ENCODE measurements at regions not wholly inside any gene's neighbourhood (a gene's known extent, or its start where the extent isn't known, plus 50 kb on each side); places are given as distances from the start of the nearest gene placed in this dataset.
A peak's percentile ranks its signal among the peaks of the same experiment; 100 is the strongest.

DNA sequence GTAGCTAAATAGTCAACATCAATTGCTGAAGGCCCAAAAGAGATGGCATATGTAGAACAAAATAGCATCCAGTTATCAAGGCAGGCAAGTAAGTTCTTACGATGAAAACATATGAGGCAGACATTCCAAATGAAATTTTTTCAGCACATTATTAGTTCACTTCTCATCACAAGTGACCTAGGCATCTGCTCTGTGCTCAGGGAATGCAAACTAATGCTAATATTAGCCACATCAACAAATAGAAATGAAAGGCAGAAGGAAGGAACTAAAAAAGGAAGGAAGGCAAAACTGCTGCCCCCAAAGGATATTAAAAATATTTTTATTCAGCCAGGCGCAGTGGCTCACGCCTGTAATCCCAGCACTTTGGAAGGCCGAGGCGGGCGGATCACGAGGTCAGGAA, 51.2 kb upstream of the ROCK1 start:
- intact Hi-C loops (cut with micrococcal nuclease), result no loop called here
- Mint-ChIP-seq H3K36me3 (peaks cover 0 to 1% of the 10 kb centered on the region in 2 donors), H3K27ac (no peak overlapping the region), H3K27me3 (peaks cover 1 to 11% of the 10 kb centered on the region in 2 donors), H3K4me1 (no peaks in the 10 kb centered on the region), H3K9me3 (peaks cover 0 to 14% (median 0%) of the 10 kb centered on the region in 8 donors), H3K4me3 (no peak overlapping the region)
- Histone ChIP-seq H3K4me1 (ENCODE audit: insufficient read depth, low read length) (no peaks in the 10 kb centered on the region), H3K9me3 (ENCODE audit: control insufficient read depth in 1 of 2, low read length in 2 of 2) (no peaks in the 10 kb centered on the region), H3K36me3 (ENCODE audit: insufficient read depth, low read length) (no peaks in the 10 kb centered on the region), H3K4me3 (ENCODE audit: low read length in 2 of 2) (no peak overlapping the region), H3K27ac (ENCODE audit: low read depth, low read length) (no peak overlapping the region), H3K27me3 (ENCODE audit: insufficient read depth, low read length) (no peaks in the 10 kb centered on the region)
- CTCF ChIA-PET (ENCODE audit: partially characterized antibody), result interaction anchor here (6.5 kb wide), 1 partner anchor 17 kb away, joined by 28 read pairs; no protein-coding TSS in a partner anchor
- DNase-seq, result no peak
- POLR2A ChIA-PET (ENCODE audit: partially characterized antibody), result no interaction called here

DNA sequence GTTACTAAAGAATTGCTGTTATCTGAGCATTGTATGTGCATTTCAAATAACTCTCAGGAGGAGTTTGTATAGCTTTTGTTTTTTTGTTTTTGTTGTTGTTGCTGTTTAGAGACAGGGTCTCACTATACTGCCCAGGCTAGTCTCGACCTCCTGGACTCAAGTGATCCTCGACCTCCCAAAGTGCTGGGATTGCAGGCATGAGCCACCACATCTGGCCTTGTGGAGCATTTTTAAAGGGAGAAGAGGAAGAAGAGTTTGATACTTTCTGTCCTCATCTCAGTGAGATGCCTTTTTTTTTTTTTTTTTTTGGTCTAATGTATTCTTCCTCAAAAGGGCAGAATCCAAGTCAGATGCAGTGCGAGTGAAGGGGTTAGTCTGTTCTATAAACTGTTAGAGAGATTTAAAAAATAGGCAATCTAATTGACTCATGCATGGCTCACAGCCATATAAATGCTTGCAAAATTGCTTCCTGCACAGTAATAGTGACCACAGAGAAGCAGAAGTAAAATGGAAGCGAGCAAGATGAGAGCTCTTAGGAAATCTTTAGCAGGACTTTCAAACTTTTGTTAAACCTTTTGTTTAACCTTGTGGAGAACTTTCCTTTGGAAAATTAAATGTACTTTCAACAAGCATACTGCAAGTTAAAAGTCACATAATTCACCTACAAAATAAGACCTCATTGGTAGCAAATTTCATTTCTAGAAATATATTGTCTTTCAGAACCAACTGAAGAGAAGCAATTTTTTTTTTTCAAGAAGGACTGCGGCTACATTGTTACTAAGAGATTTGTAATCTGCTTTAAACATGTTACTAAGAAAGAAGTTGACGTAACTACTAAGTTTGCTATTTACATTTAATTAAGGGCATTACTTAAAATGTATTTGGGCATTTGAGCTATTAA, 52.3 kb upstream of the ROCK1 start:
- CTCF ChIA-PET (ENCODE audit: partially characterized antibody), result interaction anchor here (0.9 to 6.5 kb wide), 2 partner anchors 12 to 16 kb away, joined by 3 to 28 read pairs; no protein-coding TSS in a partner anchor

DNA sequence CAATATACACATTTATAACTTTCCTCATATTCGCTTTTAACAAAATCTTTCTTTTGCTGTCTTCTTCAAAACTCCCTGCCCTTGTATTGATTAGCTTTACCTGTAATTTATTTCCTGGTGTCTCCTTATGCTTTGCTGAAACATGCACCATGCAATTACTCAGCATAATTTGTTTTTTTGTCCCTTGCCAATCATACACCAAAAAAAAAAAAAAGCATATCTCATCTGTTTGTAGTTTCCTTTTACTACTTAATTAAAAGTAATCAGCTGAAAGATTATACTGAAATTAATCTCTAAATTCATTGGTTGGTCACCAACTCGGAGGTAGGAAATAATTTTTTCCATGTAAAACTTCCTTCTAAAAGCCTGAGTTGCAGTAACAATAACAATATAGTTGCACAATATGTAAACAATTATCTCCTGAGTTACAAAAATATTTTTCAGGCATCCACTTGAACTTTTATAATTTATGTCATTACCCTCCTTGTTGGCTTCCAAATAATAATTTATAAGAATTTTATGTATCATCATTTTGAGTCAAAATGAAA, 53.0 kb upstream of the ROCK1 start:
- Histone ChIP-seq H3K27me3 (ENCODE audit: insufficient read depth, low read length) (no peaks in the 10 kb centered on the region), H3K9me3 (ENCODE audit: control insufficient read depth in 1 of 2, low read length in 2 of 2) (no peaks in the 10 kb centered on the region), H3K36me3 (ENCODE audit: insufficient read depth, low read length) (no peaks in the 10 kb centered on the region), H3K4me3 (ENCODE audit: low read length in 2 of 2) (no peak overlapping the region), H3K27ac (ENCODE audit: low read depth, low read length) (no peak overlapping the region), H3K4me1 (ENCODE audit: insufficient read depth, low read length) (no peaks in the 10 kb centered on the region)
- POLR2A ChIA-PET (ENCODE audit: partially characterized antibody), result no interaction called here
- DNase-seq, result no peak
- Mint-ChIP-seq H3K4me1 (no peaks in the 10 kb centered on the region), H3K9me3 (peaks cover 0 to 7% (median 0%) of the 10 kb centered on the region in 8 donors), H3K36me3 (no peaks in the 10 kb centered on the region), H3K4me3 (no peak overlapping the region), H3K27ac (no peak overlapping the region), H3K27me3 (peaks cover 1 to 15% of the 10 kb centered on the region in 2 donors)
- intact Hi-C loops (cut with micrococcal nuclease), result no loop called here
- CTCF ChIA-PET (ENCODE audit: partially characterized antibody), result interaction anchor here (0.9 to 6.5 kb wide), 2 partner anchors 11 to 15 kb away, joined by 3 to 28 read pairs; no protein-coding TSS in a partner anchor

More for the DNA sequence above, 52.3 kb upstream of the ROCK1 start:
- H3K4me3 ChIP-seq (ENCODE audit: low read length in 2 of 2), result no peak overlapping the region
- Mint-ChIP-seq H3K4me1 (no peaks in the 10 kb centered on the region), H3K9me3 (peaks cover 0 to 7% (median 0%) of the 10 kb centered on the region in 8 donors), H3K27me3 (peaks cover 1 to 12% of the 10 kb centered on the region in 2 donors), H3K36me3 (no peaks in the 10 kb centered on the region), H3K27ac (no peak overlapping the region), H3K4me3 (no peak overlapping the region)
- POLR2A ChIA-PET (ENCODE audit: partially characterized antibody), result no interaction called here
- H3K9me3 ChIP-seq (ENCODE audit: control insufficient read depth in 1 of 2, low read length in 2 of 2), result no peaks in the 10 kb centered on the region
- H3K36me3 ChIP-seq (ENCODE audit: insufficient read depth, low read length), result no peaks in the 10 kb centered on the region
- H3K27ac ChIP-seq (ENCODE audit: low read depth, low read length), result no peak overlapping the region
- no peaks in the 10 kb centered on the region for H3K27me3 ChIP-seq (ENCODE audit: insufficient read depth, low read length)
- no peak for DNase-seq
- H3K4me1 ChIP-seq (ENCODE audit: insufficient read depth, low read length), result no peaks in the 10 kb centered on the region
- intact Hi-C loops (cut with micrococcal nuclease), result no loop called here

DNA sequence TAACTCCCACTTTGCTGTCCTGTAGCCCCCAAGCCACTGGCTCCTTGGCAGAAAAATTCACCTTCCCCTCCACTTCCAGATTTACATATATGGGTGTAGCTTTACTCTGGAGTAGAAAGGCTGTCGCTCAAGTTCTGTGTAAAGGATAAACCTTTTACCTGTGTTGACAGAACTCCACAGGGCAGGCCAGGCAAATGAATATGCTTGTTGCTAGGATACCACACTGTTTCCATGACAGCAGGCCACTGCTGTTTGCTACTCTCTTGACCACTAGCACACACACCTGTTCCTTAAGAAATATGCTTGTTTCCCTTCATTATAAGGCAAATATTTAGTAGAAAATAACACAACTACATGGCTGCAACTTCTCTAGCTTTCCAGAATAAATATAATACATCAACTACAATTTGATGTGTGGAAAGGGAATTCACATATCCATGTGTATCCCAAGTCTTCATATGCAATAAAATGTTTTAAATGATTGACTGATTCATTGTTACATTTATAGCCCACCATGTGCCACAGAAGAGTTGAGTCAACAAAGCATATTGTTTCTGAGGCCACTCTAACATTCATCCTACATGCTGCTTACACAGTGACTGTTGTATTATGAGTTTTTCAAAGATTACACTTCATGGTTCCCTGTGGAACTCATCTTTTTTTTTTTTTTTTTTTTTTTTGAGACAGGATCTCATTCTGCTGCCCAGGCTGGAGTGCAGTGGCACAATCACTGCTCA, 56.2 kb upstream of the ROCK1 start:
- ChIA-PET POLR2A (ENCODE audit: partially characterized antibody) (no interaction called here), CTCF (ENCODE audit: partially characterized antibody) (interaction anchor here (1.6 to 6.5 kb wide), 2 partner anchors 12 to 26 kb away, joined by 3 to 28 read pairs; no protein-coding TSS in a partner anchor)
- Mint-ChIP-seq H3K36me3 (no peaks in the 10 kb centered on the region), H3K9me3 (no peaks in the 10 kb centered on the region), H3K4me3 (no peak overlapping the region), H3K27ac (no peak overlapping the region), H3K27me3 (peaks cover under 1 to 13% of the 10 kb centered on the region in 2 donors), H3K4me1 (no peaks in the 10 kb centered on the region)
- Histone ChIP-seq H3K27ac (ENCODE audit: low read depth, low read length) (no peak overlapping the region), H3K4me1 (ENCODE audit: insufficient read depth, low read length) (no peaks in the 10 kb centered on the region), H3K4me3 (ENCODE audit: low read length in 2 of 2) (no peak overlapping the region), H3K36me3 (ENCODE audit: insufficient read depth, low read length) (no peaks in the 10 kb centered on the region), H3K27me3 (ENCODE audit: insufficient read depth, low read length) (no peaks in the 10 kb centered on the region), H3K9me3 (ENCODE audit: control insufficient read depth in 1 of 2, low read length in 2 of 2) (no peaks in the 10 kb centered on the region)
- DNase-seq, result no peak
- intact Hi-C loops (cut with micrococcal nuclease), result no loop called here

DNA sequence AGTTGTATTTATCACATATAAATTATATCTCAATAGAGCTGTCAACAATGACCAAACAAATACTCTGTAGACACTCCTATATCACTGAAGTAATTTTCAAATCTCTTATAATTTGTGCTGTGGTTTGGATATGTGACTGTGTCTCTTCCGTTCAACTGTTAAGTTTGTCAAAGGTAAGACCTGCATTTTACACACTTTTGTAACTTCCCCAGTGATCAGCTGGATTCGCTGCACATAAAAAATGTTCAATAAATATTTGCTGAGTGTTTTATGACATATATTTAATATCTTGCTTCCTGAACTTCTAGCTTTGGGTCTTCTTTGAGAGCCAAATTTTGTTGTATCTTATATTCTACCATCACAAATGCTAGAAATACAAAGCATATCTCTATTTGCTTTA, 57.3 kb upstream of the ROCK1 start:
- Histone ChIP-seq H3K4me3 (ENCODE audit: low read length in 2 of 2) (no peak overlapping the region), H3K27ac (ENCODE audit: low read depth, low read length) (no peak overlapping the region), H3K9me3 (ENCODE audit: control insufficient read depth in 1 of 2, low read length in 2 of 2) (no peaks in the 10 kb centered on the region), H3K27me3 (ENCODE audit: insufficient read depth, low read length) (no peaks in the 10 kb centered on the region), H3K4me1 (ENCODE audit: insufficient read depth, low read length) (no peaks in the 10 kb centered on the region), H3K36me3 (ENCODE audit: insufficient read depth, low read length) (no peaks in the 10 kb centered on the region)
- Mint-ChIP-seq H3K4me3 (no peak overlapping the region), H3K9me3 (no peaks in the 10 kb centered on the region), H3K36me3 (no peaks in the 10 kb centered on the region), H3K4me1 (no peaks in the 10 kb centered on the region), H3K27me3 (peaks cover 0 to 9% of the 10 kb centered on the region in 2 donors), H3K27ac (no peak overlapping the region)
- ChIA-PET CTCF (ENCODE audit: partially characterized antibody) (interaction anchor here (1.6 to 6.5 kb wide), 2 partner anchors 11 to 25 kb away, joined by 3 to 28 read pairs; no protein-coding TSS in a partner anchor), POLR2A (ENCODE audit: partially characterized antibody) (no interaction called here)
- no peak for DNase-seq
- intact Hi-C loops (cut with micrococcal nuclease), result no loop called here

DNA sequence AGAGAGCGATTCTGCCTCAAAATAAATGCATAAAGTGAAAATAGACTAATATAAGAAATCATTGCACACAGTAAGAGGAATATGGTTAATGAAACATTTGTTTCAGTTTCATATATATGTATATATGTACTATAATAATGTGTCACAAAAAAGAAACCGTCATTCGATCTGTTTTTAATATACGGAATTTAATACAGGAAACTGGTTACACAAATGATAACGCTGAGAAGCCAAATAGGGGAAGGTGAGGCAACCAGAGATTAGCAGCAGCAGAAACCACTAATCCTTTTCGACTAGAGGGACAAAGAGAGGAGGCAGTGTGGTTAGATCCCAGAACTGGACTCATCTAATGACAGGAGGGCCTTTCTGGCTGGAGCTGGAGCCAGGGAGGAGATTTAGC, 64.2 kb upstream of the GREB1L start:
- H3K9me3 Mint-ChIP-seq, result no peaks in the 10 kb centered on the region
- H3K9me3 ChIP-seq (ENCODE audit: control insufficient read depth in 1 of 2, low read length in 2 of 2), result no peaks in the 10 kb centered on the region
- H3K27me3 Mint-ChIP-seq, result no peaks in the 10 kb centered on the region
- CTCF ChIA-PET (ENCODE audit: partially characterized antibody), result interaction anchor here (1.3 to 5.5 kb wide), 5 partner anchors 10 to 197 kb away, joined by 3 to 28 read pairs (median 10); no protein-coding TSS in a partner anchor
- H3K27ac ChIP-seq (ENCODE audit: low read depth, low read length), result no peak overlapping the region
- peak overlapping the region in 1 of 7 donors; percentile 10 for H3K27ac Mint-ChIP-seq
- H3K4me3 Mint-ChIP-seq, result no peak overlapping the region
- no peaks in the 10 kb centered on the region for H3K36me3 Mint-ChIP-seq
- intact Hi-C loops (cut with micrococcal nuclease), result loop anchor here (10.0 kb wide), 1 partner anchor 63 kb away; the partner anchor contains the start of gene ROCK1
- H3K4me1 Mint-ChIP-seq, result peaks cover 0 to 19% (median 5%) of the 10 kb centered on the region in 4 donors
- no peak overlapping the region for H3K4me3 ChIP-seq (ENCODE audit: low read length in 2 of 2)
- no peak for DNase-seq
- no peaks in the 10 kb centered on the region for H3K4me1 ChIP-seq (ENCODE audit: insufficient read depth, low read length)
- POLR2A ChIA-PET (ENCODE audit: partially characterized antibody), result no interaction called here
- no peaks in the 10 kb centered on the region for H3K27me3 ChIP-seq (ENCODE audit: insufficient read depth, low read length)
- no peaks in the 10 kb centered on the region for H3K36me3 ChIP-seq (ENCODE audit: insufficient read depth, low read length)

Data from CD4-positive, alpha-beta memory T cell (primary cell).